CD1c-positive myeloid dendritic cell (primary cell): ENCODE measurements at regions not wholly inside any gene's neighbourhood (a gene's known extent, or its start where the extent isn't known, plus 50 kb on each side); places are given as distances from the start of the nearest gene placed in this dataset.
A peak's percentile ranks its signal among the peaks of the same experiment; 100 is the strongest.
"Not testable (repeated sequence)": the region's sequence is repeated elsewhere in the genome, so short reads cannot be mapped to it uniquely, and the experiment has no call there.

ENCODE experiments used
- DNase-seq: peaks from one replicate; pipeline ENCODE4 v3.0.0-alpha.2; 2016; ENCODE audit errors: extremely low spot score

GRCh38 chr3:101950510-101950909, 101.2 kb downstream of the NFKBIZ start:
- DNase-seq: no peak

- no peak for DNase-seq
These were observed 101.8 kb downstream of the NFKBIZ start for GRCh38 chr3:101950985-101951733.

GRCh38 chr3:101954361-101954760, 105.0 kb downstream of the NFKBIZ start:
- no peak for DNase-seq

- no peak for DNase-seq
These were observed 105.6 kb downstream of the NFKBIZ start for GRCh38 chr3:101954936-101955335.

- DNase-seq: no peak
These were observed 112.7 kb downstream of the NFKBIZ start for GRCh38 chr3:101962055-101962454.

GRCh38 chr3:101963902-101964362, 114.6 kb downstream of the NFKBIZ start:
- DNase-seq: peak; percentile 22

GRCh38 chr3:101964861-101965260, 115.5 kb downstream of the NFKBIZ start:
- DNase-seq: no peak

- DNase-seq: peak; percentile 69
These were observed 116.9 kb downstream of the NFKBIZ start for GRCh38 chr3:101966226-101966625.

GRCh38 chr3:101970212-101970611, 120.9 kb downstream of the NFKBIZ start:
- no peak for DNase-seq

GRCh38 chr3:101970905-101971304, 121.6 kb downstream of the NFKBIZ start:
- DNase-seq: no peak

- DNase-seq: no peak
These were observed 123.3 kb downstream of the NFKBIZ start for GRCh38 chr3:101972430-101973162.

- DNase-seq: no peak
These were observed 123.8 kb downstream of the NFKBIZ start for GRCh38 chr3:101973163-101973505.

GRCh38 chr3:101975415-101975814, 126.1 kb downstream of the NFKBIZ start:
- DNase-seq: not testable (repeated sequence)

- no peak for DNase-seq
These were observed 127.2 kb downstream of the NFKBIZ start for GRCh38 chr3:101976473-101976872.

- no peak for DNase-seq
These were observed 129.0 kb downstream of the NFKBIZ start for GRCh38 chr3:101978348-101978747.

GRCh38 chr3:101979033-101979432, 129.7 kb downstream of the NFKBIZ start:
- no peak for DNase-seq

- no peak for DNase-seq
These were observed 135.0 kb downstream of the NFKBIZ start for GRCh38 chr3:101984356-101984755.

- peak; percentile 33 for DNase-seq
These were observed 139.3 kb downstream of the NFKBIZ start for GRCh38 chr3:101988596-101988995.

GRCh38 chr3:101989578-101990200, 140.4 kb downstream of the NFKBIZ start:
- DNase-seq: no peak

GRCh38 chr3:101992863-101993262, 143.5 kb downstream of the NFKBIZ start:
- DNase-seq: no peak

GRCh38 chr3:101994386-101994785, 145.1 kb downstream of the NFKBIZ start:
- DNase-seq: no peak

- DNase-seq: no peak
These were observed 146.2 kb downstream of the NFKBIZ start for GRCh38 chr3:101995371-101996046.
